ENCODE measurements at regions not wholly inside any gene's neighbourhood (a gene's known extent, or its start where the extent isn't known, plus 50 kb on each side); places are given as distances from the start of the nearest gene placed in this dataset.
A peak's percentile ranks its signal among the peaks of the same experiment; 100 is the strongest.
"Not testable (repeated sequence)": the region's sequence is repeated elsewhere in the genome, so short reads cannot be mapped to it uniquely, and the experiment has no call there.

DNA sequence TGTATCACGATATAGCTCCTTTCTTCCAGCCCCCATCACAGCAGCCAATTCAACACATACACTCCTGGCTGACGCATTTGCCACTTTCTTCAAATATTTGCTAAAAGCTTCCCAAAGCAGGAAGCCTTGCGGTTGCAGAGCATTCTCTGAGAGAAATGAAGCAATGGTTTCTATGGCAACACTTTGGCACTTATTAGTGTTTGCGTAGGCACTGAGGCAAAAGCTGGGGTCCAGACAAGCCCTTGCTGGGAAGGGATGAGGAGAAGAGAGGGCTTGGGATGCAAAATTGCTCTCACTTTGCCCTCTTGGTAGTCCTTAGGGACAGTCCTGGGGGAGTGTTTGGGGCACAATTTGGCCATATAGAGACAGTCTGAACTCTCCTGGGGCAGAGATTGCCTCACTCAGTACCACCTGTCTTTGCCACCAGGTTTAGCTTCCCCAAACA lies 55.0 kb upstream of the PAK3 start:
- peak overlapping the region in 1 of 3 donors; percentile 22 for H3K4me3 Mint-ChIP-seq
- POLR2A ChIA-PET, result no interaction called here
- H3K27ac Mint-ChIP-seq, result peak overlapping the region in 1 of 2 donors; percentile 36
- H3K27me3 ChIP-seq (replicated peaks in 1 of 2; ENCODE audit: control insufficient read depth in 2 of 2, extremely low read depth in 1 of 2, insufficient read depth in 2 of 2, low read length in 1 of 2), result no peaks in the 10 kb centered on the region
- CTCF ChIA-PET, result interaction anchor here in 1 of 2 donors (1.0 kb wide), 1 partner anchor 11 kb away, joined by 4 read pairs; no protein-coding TSS in a partner anchor
- peaks cover 0 to 4% of the 10 kb centered on the region in 2 donors for H3K27me3 Mint-ChIP-seq
- peaks cover 3 to 13% (median 5%) of the 10 kb centered on the region in 3 donors for H3K4me1 Mint-ChIP-seq
- peak in 25 of 35 experiments; percentile 0 to 61 (median 7) for DNase-seq
- ATAC-seq (replicated peaks in 1 of 4), result peak in 2 of 4 experiments; percentile 50 to 90
- no peaks in the 10 kb centered on the region for H3K9me3 Mint-ChIP-seq
- no CpG with 5 or more reads among the region's 4 CpGs for WGBS (ENCODE audit: insufficient coverage)
- H3K4me1 ChIP-seq (ENCODE audit: control insufficient read depth in 1 of 2, extremely low read depth in 1 of 2, insufficient read depth in 2 of 2, low read length in 2 of 2), result peaks cover 0 to 3% of the 10 kb centered on the region in 2 experiments
- H3K27ac ChIP-seq (ENCODE audit: low read length), result peak overlapping the region; percentile 53
- H3K36me3 Mint-ChIP-seq, result no peaks in the 10 kb centered on the region
- H3K9me3 ChIP-seq, result no peaks in the 10 kb centered on the region
- no peaks in the 10 kb centered on the region for H3K36me3 ChIP-seq (ENCODE audit: control insufficient read depth in 2 of 2, extremely low read depth in 1 of 2, insufficient read depth in 1 of 2, low read length in 1 of 2)
- H3K4me3 ChIP-seq (ENCODE audit: control insufficient read depth in 1 of 2, extremely low read depth in 1 of 2, low read length in 1 of 2), result no peak overlapping the region

DNA sequence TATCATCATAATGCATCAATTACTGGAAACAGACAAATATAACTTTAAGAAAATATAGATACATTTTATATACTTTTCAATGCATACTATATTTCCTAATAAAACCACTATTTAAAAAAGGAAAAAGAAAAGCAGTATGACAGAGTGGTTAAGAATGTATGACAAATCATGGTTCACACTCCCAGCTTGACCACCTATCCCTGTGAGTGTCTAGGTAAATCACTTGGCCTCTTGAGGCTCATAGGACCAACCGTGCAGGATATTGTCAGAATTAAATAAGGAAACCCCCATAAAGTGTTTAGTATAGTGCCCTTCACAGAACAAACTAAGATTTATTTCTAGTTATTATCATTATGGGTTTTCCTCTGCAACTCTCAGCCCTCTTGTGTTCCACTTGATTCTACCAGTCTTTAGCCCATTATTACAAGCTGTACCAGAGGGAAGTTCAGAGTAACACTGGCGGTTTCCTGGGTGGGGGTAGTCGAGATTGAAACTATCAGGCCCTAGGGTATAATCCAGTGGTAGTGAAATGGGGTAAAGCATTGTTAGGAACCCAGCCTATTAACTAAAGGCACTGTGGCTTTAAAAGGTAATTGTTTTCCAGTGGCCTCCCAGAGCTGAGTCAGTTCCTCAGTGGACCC lies 55.5 kb upstream of the PAK3 start:
- Mint-ChIP-seq H3K9me3 (no peaks in the 10 kb centered on the region), H3K36me3 (no peaks in the 10 kb centered on the region), H3K4me1 (peaks cover 3 to 13% (median 5%) of the 10 kb centered on the region in 3 donors), H3K27ac (no peak overlapping the region), H3K4me3 (peak overlapping the region in 1 of 3 donors; percentile 22), H3K27me3 (peaks cover 0 to 4% of the 10 kb centered on the region in 2 donors)
- Histone ChIP-seq H3K9me3 (no peaks in the 10 kb centered on the region), H3K4me3 (ENCODE audit: control insufficient read depth in 1 of 2, extremely low read depth in 1 of 2, low read length in 1 of 2) (no peak overlapping the region), H3K4me1 (ENCODE audit: control insufficient read depth in 1 of 2, extremely low read depth in 1 of 2, insufficient read depth in 2 of 2, low read length in 2 of 2) (peaks cover 0 to 3% of the 10 kb centered on the region in 2 experiments), H3K27ac (ENCODE audit: low read length) (peak overlapping the region; percentile 53), H3K27me3 (replicated peaks in 1 of 2; ENCODE audit: control insufficient read depth in 2 of 2, extremely low read depth in 1 of 2, insufficient read depth in 2 of 2, low read length in 1 of 2) (no peaks in the 10 kb centered on the region), H3K36me3 (ENCODE audit: control insufficient read depth in 2 of 2, extremely low read depth in 1 of 2, insufficient read depth in 1 of 2, low read length in 1 of 2) (no peaks in the 10 kb centered on the region)
- DNase-seq, result peak in 1 of 35 experiments; percentile 5
- no peak for ATAC-seq (replicated peaks in 1 of 4)
- ChIA-PET CTCF (interaction anchor here (0.6 to 1.0 kb wide), 2 partner anchors 12 to 54 kb away, joined by 4 to 17 read pairs; no protein-coding TSS in a partner anchor), POLR2A (no interaction called here)
- no CpG with 5 or more reads among the region's 3 CpGs for WGBS (ENCODE audit: insufficient coverage)

DNA sequence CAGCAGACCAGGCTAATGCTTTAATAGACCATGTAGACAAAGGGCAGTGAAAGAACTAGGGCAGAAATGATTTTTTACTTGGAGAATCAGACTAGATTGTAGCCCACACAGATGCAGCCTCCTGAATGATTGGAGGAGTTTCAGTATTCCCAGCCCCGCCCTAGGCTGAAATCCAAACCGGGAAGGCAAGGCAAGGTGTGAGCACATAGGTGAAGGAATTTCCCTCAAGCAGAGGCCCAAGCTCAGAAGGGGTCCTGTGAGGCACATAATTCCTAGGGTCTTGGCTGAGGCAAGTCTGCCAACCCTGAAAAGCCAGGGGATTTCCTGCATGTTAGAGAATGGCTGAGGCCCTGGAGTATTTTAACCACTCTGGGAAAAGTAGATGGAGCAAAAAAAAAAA lies 56.4 kb upstream of the PAK3 start:
- H3K36me3 Mint-ChIP-seq, result no peaks in the 10 kb centered on the region
- no peaks in the 10 kb centered on the region for H3K9me3 Mint-ChIP-seq
- no peaks in the 10 kb centered on the region for H3K36me3 ChIP-seq (ENCODE audit: control insufficient read depth in 2 of 2, extremely low read depth in 1 of 2, insufficient read depth in 1 of 2, low read length in 1 of 2)
- H3K27ac ChIP-seq (ENCODE audit: low read length), result no peak overlapping the region
- ATAC-seq (replicated peaks in 1 of 4), result no peak
- H3K27ac Mint-ChIP-seq, result peak overlapping the region in 1 of 2 donors; percentile 39
- no peak for DNase-seq
- no peak overlapping the region for H3K4me3 ChIP-seq (ENCODE audit: control insufficient read depth in 1 of 2, extremely low read depth in 1 of 2, low read length in 1 of 2)
- H3K4me3 Mint-ChIP-seq, result no peak overlapping the region
- H3K9me3 ChIP-seq, result no peaks in the 10 kb centered on the region
- WGBS (ENCODE audit: insufficient coverage), result no CpG with 5 or more reads among the region's 2 CpGs
- peaks cover 3 to 13% (median 5%) of the 10 kb centered on the region in 3 donors for H3K4me1 Mint-ChIP-seq
- no peaks in the 10 kb centered on the region for H3K27me3 ChIP-seq (replicated peaks in 1 of 2; ENCODE audit: control insufficient read depth in 2 of 2, extremely low read depth in 1 of 2, insufficient read depth in 2 of 2, low read length in 1 of 2)
- ChIA-PET POLR2A (no interaction called here), CTCF (no interaction called here)
- H3K27me3 Mint-ChIP-seq, result peaks cover 0 to 4% of the 10 kb centered on the region in 2 donors
- peaks cover 0 to 3% of the 10 kb centered on the region in 2 experiments for H3K4me1 ChIP-seq (ENCODE audit: control insufficient read depth in 1 of 2, extremely low read depth in 1 of 2, insufficient read depth in 2 of 2, low read length in 2 of 2)

DNA sequence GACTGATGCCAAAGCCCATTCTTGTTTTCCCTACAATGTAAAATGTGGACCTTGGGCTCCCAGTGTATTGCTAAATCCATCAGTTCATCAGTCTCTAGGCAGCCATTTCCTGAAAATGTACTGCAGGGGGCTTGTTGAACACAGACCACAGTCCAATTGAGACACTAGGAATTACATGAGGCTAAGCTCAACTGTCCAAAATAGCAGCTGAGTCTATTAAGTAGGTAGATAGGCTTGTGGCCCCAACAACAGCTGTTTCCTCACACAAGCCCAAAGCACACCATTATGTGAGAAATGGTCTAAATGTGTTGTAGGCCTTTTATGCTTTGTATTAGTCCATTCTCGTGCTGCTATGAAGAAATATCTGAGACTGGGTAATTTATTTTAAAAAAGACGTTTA lies 60.0 kb upstream of the PAK3 start:
- H3K36me3 Mint-ChIP-seq, result no peaks in the 10 kb centered on the region
- Histone ChIP-seq H3K27ac (ENCODE audit: low read length) (no peak overlapping the region), H3K36me3 (ENCODE audit: control insufficient read depth in 2 of 2, extremely low read depth in 1 of 2, insufficient read depth in 1 of 2, low read length in 1 of 2) (no peaks in the 10 kb centered on the region), H3K27me3 (replicated peaks in 1 of 2; ENCODE audit: control insufficient read depth in 2 of 2, extremely low read depth in 1 of 2, insufficient read depth in 2 of 2, low read length in 1 of 2) (no peaks in the 10 kb centered on the region), H3K4me1 (ENCODE audit: control insufficient read depth in 1 of 2, extremely low read depth in 1 of 2, insufficient read depth in 2 of 2, low read length in 2 of 2) (peaks cover 0 to 3% of the 10 kb centered on the region in 2 experiments), H3K9me3 (no peaks in the 10 kb centered on the region), H3K4me3 (ENCODE audit: control insufficient read depth in 1 of 2, extremely low read depth in 1 of 2, low read length in 1 of 2) (no peak overlapping the region)
- POLR2A ChIA-PET, result no interaction called here
- peaks cover 0 to 15% of the 10 kb centered on the region in 2 donors for H3K27me3 Mint-ChIP-seq
- H3K27ac Mint-ChIP-seq, result no peak overlapping the region
- H3K4me1 Mint-ChIP-seq, result peaks cover 0 to 9% (median 0%) of the 10 kb centered on the region in 3 donors
- no peak for DNase-seq
- H3K9me3 Mint-ChIP-seq, result no peaks in the 10 kb centered on the region
- ATAC-seq (replicated peaks in 1 of 4), result no peak
- CTCF ChIA-PET, result no interaction called here
- 90% methylated on average over 2 of the region's 2 CpGs for WGBS (ENCODE audit: insufficient coverage)
- H3K4me3 Mint-ChIP-seq, result no peak overlapping the region

DNA sequence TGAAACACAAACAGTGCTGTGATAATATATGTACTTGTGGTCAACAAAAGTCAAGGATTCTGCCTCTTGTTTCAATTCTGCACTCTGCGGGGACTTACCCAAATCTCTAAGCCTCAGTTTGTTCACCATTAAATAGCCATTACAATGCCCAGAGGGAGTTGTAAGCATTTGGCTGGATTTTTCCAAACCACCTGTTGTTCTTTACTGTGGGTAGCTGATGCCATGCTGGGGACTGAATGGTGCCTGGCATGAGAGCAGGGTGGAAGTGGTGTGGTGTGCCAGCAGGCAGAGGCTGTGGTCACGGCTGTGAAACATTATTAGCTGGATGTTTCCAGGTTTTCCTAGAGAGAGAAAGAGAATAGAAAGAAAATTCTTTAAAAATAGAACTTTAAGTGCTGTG lies 60.7 kb upstream of the PAK3 start:
- Histone ChIP-seq H3K4me3 (ENCODE audit: control insufficient read depth in 1 of 2, extremely low read depth in 1 of 2, low read length in 1 of 2) (no peak overlapping the region), H3K36me3 (ENCODE audit: control insufficient read depth in 2 of 2, extremely low read depth in 1 of 2, insufficient read depth in 1 of 2, low read length in 1 of 2) (no peaks in the 10 kb centered on the region), H3K27me3 (replicated peaks in 1 of 2; ENCODE audit: control insufficient read depth in 2 of 2, extremely low read depth in 1 of 2, insufficient read depth in 2 of 2, low read length in 1 of 2) (no peaks in the 10 kb centered on the region), H3K27ac (ENCODE audit: low read length) (no peak overlapping the region), H3K4me1 (ENCODE audit: control insufficient read depth in 1 of 2, extremely low read depth in 1 of 2, insufficient read depth in 2 of 2, low read length in 2 of 2) (peaks cover 0 to 3% of the 10 kb centered on the region in 2 experiments), H3K9me3 (no peaks in the 10 kb centered on the region)
- WGBS (ENCODE audit: insufficient coverage), result no CpG with 5 or more reads among the region's 2 CpGs
- Mint-ChIP-seq H3K36me3 (no peaks in the 10 kb centered on the region), H3K4me3 (no peak overlapping the region), H3K27ac (no peak overlapping the region), H3K27me3 (peaks cover 0 to 15% of the 10 kb centered on the region in 2 donors), H3K4me1 (peaks cover 0 to 9% (median 0%) of the 10 kb centered on the region in 3 donors), H3K9me3 (no peaks in the 10 kb centered on the region)
- ATAC-seq (replicated peaks in 1 of 4) (no peak), DNase-seq (no peak)
- CTCF ChIA-PET, result no interaction called here
- POLR2A ChIA-PET, result no interaction called here

DNA sequence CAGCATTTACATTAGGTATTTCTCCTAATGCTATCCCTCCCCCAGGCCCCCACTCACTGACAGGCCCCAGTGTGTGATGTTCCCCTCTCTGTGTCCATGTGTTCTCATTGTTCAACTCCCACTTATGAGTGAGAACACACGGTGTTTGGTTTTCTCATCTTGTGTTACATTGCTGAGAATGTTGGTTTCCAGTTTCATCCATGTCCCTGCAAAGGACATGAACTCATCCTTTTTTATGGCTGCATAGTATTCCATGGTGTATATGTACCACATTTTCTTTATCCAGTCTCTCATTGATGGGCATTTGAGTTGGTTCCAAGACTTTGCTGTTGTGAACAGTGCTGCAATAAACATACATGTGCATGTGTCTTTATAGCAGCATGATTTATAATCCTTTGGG lies 73.0 kb upstream of the PAK3 start:
- DNase-seq; H3K36me3 Mint-ChIP-seq; H3K4me1 Mint-ChIP-seq; H3K4me3 ChIP-seq (ENCODE audit: control insufficient read depth in 1 of 2, extremely low read depth in 1 of 2, low read length in 1 of 2); H3K9me3 ChIP-seq; CTCF ChIA-PET; H3K27ac ChIP-seq (ENCODE audit: low read length); H3K4me1 ChIP-seq (ENCODE audit: control insufficient read depth in 1 of 2, extremely low read depth in 1 of 2, insufficient read depth in 2 of 2, low read length in 2 of 2); ATAC-seq (replicated peaks in 1 of 4); H3K36me3 ChIP-seq (ENCODE audit: control insufficient read depth in 2 of 2, extremely low read depth in 1 of 2, insufficient read depth in 1 of 2, low read length in 1 of 2); H3K27ac Mint-ChIP-seq; POLR2A ChIA-PET; H3K9me3 Mint-ChIP-seq; H3K4me3 Mint-ChIP-seq; H3K27me3 ChIP-seq (replicated peaks in 1 of 2; ENCODE audit: control insufficient read depth in 2 of 2, extremely low read depth in 1 of 2, insufficient read depth in 2 of 2, low read length in 1 of 2): not testable (repeated sequence)
- H3K27me3 Mint-ChIP-seq, result peaks cover 0 to 47% of the 10 kb centered on the region in 2 donors
- no CpG with 5 or more reads among the region's 1 CpG for WGBS (ENCODE audit: insufficient coverage)

Measured in T-cell (primary cell).